ENCODE measurements at regions not wholly inside any gene's neighbourhood (a gene's known extent, or its start where the extent isn't known, plus 50 kb on each side); places are given as distances from the start of the nearest gene placed in this dataset.

DNA sequence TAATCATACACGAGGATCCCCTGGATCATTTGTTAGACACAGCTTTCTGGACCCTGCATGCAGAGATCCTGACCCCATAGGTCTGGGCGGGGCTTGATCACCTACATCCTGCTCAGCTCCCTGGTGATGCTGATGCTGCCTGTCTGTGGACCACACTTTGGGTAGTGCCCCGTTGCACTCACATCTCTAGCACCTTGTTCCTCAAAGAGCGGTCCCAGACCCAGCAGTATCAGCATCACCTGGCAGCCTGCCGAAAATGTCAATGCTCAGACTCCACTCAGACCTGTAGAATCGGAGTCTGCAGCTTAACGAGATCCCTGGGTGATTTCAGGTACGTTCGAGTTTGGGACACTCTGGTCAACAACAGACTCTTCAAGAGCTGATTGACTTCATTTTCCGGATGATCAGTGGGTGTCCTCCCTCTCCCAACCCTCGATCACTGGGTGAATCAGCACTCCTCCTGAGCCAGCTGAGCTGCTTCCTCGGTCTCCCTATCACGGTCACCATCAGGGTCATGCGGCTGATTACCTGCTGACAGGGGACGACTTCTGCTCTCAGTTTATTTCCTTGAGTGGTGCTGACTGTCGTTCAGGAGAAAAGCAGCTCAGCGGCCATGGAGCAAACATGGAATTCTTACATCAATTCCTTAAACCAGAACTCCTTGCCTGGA lies 150.6 kb upstream of the RAB12 start:
- no peak for DNase-seq

DNA sequence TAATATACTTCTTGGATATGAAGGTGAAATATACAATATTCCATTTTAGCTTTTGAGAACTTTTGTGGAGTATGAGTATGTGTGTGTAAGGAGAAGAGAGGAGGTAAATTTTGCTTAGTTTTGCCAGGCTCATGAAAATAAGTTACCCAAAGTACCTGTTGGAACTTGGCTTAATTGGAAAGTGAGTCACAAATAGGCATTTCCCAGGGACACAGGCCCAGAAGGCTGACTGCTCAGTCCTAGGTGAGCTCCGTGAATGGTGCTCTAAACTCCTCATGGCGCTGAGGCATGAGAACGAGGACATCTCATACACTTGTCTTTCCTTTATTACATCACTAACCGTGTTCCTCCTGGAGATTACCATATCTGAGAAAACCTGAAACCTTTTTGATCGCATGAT lies 148.5 kb upstream of the RAB12 start:
- DNase-seq: no peak

DNA sequence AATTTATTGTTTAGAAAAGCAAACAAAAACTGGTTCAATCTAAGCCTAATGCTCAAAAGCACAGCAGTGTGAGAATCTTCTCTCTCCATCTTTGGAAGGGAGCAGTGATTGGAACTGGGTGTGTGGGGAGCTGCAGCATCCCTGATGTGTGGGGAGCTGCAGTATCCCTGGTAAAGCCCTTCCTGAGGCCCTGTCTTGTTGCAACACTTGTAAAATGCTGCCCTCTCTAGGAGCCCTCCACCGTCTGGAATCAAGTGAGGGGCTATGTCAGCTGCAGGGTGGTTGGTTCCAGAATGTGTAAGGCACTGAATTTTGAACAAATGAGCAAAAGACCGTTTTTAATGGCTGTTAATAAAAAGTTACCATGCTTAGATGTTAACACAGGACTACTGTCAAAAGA lies 147.7 kb upstream of the RAB12 start:
- no peak for DNase-seq

DNA sequence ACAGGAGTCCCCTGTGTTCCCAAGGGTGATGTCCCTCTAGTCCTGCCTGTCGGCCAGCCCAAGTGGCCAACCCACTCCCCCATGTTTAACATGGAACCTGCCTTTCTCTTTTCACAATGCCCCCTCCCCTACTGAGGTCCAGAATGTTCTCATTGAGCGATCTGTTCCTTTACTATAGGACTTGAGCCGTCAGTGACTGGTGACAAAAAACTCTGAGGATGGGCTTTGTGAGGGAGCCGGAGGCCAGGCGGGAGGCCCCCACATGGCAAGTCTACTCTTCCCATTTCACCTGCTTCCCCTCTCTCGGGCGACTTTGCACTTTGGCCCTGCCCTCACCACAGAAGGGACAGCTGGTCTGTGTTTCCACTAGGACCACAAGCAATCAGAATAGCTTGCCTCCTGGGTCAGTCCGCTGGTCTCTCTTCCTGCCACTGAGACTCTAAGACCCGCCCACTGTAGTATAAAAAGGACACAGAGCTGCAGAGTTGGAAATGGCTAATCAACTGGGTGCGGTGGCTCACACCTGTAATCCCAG lies 146.5 kb upstream of the RAB12 start:
- no peak for DNase-seq

DNA sequence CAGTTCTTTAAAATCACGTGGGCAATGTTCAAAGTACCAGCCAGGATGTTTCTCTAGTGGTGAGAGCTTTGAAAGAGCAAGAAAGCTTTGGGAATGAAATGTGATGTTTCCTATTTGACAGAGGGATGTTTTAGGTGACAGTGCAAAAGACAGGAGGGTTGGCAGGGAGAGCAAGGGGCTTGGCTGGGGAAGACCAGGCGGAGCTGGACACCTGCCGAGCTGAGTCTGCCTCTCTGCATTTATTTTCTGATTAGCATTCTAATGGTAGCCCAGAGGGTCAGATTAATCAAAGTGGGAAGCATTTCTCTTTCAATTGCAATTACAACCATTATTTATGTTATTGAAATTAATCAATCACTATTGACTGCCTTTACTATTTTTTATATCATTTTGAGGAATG lies 145.4 kb upstream of the RAB12 start:
- no peak for DNase-seq

DNA sequence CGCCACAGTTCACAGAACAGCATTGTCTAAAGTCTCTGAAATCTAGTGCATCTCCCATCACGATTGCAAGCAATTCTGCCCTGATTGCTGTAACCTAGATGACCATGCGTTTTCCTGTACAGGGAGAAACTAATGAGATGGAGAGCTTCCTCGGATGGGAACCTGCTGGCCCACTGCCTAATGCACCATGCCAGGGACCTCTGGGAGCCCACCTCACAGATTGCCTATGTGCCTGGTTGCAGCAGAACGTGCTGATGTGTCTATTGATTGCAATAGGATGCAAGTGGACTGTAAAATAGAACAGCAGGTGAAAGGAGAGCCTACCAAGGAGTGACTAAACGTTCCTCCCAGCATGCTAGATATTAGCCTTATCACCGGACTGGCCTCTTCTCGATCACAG lies 141.0 kb upstream of the RAB12 start:
- no peak for DNase-seq

DNA sequence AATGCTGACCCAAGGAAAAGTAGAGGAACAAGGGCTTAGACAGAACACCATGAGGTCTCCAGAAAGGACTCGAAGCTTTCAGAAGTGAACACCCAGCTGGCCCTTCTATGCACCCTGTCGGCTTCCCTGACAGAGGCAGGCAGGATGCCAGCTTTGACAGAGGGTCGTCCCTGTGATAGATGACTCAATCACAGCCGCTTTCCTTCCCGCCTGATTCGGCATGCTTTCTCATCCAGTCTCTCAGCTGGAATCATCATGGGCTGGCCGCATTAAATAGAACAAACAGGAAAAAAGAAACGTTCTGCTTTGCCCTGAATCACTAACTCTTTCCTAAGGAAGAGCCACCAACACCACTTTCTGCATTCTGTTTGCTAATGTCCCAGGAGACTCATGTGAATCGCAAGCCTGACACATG lies 140.3 kb upstream of the RAB12 start:
- DNase-seq: no peak

DNA sequence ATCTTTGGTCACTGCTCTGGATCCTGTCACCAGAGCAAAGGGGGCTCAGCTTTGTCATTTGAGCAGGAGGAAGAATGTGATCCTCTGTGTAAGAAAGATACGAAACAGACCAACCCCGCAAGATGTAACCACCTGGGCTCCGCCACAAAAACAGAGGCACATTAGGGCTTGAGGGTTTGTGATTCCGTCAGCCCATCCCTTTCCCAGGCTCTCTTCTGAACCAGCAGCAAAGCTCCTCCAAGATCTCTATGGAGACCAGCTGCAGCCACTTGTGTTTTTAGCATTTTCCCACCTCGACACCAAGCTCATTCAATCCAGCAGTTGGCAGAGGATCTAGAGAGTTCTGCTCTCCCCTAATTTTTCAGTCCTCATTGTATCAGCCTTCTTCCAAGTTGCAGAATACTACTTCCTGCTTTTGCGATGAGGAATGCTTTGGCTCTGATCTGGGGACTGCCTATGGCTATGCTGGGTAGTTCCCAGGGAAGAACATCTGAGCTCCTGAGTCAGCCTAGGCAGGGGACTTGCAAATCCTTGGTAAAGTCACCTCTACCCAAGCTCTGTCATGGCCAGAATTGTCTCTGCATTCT lies 139.6 kb upstream of the RAB12 start:
- no peak for DNase-seq

DNA sequence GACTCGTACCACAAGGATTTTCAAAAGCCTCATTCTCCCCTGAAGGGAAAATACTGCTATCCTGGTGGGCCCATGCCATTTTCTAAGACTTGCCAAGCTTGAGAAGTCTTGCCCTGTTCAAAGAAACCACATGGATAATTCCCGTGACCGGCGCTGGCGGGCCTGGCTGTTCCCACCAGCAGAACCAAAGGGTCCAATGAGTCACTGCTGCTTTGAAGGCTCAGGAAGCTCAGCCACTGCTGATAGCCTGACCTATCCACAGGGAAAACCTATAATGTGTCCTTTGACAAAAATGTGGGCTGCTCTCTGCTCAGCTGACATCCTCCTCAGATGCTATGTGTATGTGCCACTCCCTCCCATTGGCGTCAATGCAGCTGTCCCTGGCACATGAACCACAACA lies 137.9 kb upstream of the RAB12 start:
- DNase-seq: no peak

DNA sequence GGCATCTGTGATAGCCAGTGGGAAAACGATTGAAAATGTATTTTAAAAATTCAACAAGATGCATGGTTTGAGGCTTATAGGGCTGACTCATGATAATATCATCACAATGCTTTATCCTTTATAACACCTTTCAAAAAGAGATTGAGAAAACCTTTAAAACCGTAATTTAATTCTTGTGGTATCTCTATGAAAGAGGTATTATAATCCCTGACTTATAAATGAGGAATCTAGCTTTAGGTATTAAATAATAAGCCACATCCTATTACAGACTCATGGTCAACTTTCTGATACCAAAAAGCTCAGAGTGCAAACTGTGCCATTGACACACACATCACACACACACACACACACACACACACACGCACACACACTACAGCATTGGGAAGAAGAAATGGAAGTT lies 134.6 kb upstream of the RAB12 start:
- no peak for DNase-seq

DNA sequence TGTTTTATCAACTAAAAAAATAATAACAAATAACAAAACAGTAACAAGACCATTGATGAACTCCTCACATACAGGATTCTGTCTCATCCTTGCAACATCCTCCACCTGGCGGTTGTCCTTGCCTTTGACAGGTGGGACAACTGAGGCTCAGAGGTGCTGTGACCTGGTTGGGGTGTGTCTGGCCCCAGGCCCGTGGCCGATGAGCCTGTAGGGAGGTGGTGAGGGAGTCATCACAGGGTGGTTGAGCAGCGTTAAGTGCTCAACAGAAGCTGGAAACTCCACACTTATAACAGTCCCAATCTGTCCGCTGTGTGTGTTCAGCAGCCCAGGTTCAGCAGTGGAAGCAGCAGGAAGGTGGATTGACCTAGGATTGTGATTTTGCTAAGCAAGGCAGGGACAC lies 131.6 kb upstream of the RAB12 start:
- DNase-seq: no peak

DNA sequence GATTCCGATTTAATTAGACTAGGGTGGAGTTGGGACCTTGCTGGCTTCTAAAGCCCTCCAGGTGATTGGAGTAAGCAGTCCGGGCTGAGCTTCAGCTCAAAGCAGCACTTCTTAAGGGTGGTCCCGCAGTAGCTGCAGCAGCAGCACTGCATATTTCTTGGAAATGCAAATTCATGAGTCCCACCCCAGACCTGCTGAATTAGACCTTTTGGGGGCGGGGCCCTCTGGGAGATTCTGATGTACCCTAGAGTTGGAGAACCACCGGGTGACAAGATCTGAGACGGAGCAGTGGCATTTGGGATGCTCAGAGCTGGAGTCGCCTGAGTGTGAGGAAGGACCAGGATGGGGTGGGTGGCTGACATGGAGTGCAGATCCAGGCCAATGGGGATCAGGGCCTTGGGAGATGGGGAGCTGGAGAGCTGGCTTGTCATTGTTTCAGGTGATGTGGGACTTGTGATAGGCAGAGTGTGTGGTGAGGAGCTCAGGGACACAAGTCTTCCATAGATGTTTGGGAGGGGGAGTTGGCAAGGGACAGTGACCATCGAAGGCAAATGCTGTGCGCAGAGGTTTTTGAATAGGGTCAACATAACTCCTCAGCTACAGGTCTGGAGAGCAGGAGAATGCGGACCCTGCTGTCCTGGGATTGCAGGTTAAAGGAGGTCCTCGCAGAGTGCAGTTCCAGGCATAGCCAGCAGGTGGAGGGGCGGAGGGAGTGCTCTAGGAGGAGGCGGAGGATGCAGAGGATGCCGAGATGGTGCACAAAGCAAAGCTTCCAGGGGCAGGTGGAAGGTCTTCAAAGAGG lies 130.9 kb upstream of the RAB12 start:
- DNase-seq: peak; percentile 43

DNA sequence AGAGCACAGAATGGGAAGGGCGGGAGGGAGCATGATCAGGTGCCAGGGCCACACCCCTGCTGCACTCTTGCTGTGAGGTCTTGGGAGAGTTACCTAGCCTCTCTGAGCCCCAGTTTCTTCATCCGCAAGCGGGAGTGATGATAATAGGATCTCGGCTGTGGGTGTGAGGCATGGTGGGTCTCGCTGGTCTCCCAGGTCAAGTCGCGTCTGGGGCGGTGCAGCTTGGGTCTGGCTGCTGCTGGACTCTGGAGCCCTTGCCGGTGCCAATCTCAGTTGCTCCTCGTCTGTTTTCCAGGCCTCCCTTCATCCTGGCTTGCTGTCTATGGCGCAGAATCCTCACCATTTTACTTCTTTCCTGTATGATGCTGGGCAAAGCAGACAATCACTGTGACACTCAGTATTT lies 130.3 kb upstream of the RAB12 start:
- DNase-seq: no peak

DNA sequence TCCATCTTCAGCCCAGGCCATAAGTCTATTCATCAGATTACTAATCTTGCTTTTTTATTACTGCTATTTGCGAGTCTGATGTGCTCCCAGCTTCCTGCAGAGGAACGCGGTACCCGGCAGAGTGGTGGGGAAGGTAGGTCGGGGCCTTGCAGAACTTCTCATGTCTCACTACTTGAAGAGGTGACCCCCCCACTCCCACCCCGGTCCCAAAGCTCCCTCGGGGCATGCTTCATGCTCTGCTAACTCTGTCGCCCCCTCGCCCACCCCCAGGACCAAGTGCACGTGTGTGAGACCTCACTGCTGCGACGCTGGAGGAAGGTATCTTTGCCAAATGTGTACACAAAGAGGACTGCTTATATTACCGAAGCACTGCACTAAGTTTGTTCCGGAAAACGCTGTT lies 129.4 kb upstream of the RAB12 start:
- no peak for DNase-seq

DNA sequence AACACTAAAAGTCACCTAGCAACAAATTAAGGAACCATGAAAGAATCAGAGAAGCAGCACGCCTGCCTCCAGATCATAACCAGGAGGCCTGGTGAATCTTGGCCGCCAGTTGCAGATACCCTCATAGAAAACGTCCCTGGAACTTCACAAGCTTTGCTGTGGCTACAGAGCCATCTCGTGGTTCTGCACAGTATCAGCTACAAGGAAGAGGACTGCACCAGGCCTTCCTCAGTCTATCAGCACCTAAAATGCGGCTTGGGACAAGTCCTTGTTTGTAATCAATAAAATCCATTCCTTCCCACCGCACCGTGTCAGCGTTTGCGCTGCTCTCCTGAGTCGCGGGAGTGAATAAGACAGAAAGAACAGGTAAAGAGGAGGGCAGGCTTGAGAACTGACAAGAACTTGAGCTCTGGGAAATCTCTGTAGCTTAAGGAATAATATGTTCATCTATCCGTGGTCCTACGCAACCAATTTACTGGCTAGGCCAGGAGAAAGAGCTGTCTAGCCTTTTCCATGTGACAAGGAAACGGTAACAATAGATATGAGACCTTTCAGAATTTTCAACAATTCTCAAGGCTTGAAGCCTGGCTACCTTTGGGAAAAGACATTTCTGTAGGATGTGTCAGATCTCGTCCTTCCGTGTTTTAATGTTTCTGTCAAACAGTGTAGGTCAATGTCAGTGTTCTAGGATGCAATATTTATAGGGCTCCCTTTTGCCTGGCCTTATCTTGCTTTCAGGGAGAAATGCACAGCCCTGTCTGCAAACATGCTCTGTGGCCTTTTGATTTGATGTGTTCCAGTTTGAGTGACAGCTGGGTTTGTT lies 128.5 kb upstream of the RAB12 start:
- no peak for DNase-seq

DNA sequence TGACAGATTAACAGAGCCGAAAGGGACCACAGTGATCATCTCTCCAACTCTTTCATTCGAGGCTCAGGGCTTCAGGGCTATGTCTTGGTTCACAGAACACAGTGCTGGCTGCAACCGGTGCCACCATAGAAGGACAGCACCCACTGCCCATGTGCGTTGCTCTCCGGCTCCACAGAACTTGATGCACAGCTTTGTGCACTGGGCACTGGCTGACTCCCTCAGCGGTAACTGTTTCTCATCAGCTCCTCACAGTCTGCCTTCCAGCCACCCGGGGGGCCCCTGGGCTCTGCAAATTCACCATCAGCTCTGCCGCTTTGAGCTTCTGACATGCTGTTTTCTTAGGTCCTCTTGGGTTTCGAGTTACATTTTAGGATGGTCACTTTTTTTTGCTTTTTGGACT lies 124.3 kb upstream of the RAB12 start:
- DNase-seq: no peak

DNA sequence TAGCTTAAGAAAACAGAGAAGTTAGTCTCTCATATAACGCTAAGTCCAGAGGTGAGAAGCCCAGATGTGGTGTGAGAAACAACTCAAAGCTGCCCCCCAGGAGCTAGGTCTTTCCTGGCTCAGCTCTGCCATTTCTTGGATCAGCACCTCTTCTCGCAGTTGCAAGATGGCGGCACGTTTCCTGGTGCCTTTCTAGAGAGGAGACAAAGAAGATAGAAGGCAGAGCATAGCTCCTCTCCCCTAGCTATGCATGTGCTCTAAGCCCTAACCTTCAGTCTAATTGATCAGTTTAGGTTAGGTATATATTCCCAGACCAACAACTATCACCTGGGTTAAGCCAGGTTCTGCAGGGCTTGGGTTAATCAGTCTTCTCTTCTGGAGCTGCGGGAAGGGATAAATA lies 119.5 kb upstream of the RAB12 start:
- DNase-seq: no peak

DNA sequence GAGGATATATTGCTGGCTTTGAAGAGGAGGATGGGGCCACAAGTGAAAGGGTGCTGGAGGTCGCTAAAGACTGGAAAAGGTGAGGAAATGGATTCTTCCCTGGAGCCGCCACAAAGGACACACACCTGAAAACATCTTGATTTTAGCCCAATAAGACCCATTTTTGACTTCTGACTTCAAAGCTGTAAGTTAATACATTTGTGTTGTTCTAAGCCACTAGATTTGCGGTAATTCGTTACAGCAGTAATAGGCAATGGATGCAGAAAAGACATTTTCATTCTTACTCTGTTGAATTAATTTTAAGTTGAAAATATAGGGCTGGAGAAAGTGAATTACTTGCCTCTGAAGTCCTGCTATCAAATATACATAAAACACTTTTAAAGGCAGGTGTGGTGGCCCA lies 117.7 kb upstream of the RAB12 start:
- no peak for DNase-seq

DNA sequence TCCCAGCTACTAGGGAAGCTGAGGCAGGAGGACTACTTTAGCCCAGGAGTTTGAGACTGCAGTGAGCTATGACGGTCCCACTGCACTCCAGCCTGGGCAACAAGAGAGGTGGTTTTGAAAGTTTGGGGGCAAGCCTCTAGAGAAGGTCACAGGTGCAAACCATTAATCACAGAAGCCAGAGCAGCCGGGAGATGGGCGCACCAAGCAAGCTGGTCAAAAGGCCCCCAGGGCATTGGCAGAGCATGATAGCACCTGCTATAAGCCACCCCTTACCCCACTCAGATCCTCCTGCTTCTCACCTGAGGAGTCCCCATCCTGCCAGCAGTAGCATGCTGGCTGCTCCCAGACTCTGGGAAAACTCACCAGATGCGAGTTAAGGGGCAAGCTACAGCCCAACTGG lies 116.1 kb upstream of the RAB12 start:
- DNase-seq: no peak

DNA sequence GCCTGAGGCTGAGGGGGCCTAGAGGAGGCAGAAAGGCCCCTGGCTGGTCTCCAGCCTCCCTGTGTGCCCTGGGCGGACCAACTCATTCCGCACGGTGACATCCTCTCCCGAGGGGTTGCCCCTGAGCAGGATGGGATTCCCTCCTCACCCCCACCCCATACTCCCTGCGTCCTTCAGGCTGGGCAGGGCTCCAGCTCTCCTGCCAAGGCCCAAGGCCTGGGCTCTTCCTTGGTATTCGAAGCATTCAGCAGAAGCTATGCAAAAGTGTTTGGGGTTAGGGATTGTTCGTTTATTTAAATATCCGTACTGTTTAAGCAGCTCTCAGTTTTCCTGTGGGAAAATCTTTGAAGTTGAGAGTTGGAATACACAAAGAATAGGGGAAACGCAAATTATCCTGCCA lies 113.1 kb upstream of the RAB12 start:
- DNase-seq: no peak

DNA sequence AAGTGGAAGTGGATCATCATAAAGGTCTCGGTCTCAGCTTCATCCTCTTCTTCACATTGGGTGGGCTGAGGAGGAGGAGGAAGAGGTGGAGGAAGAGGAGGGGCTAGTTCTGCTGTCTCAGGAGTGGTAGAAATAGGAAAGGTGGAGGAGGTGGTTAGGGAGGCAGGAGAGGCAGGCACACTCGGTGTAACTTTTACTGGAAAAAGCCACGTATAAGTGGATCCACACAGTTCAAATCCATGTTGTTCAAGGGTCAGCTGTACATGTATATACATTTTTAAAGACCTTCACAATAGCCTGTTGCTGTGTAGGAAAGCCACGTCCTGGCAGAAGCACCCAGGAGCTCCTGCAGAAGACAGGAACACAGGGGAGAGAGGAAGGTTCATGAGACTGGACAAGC lies 110.3 kb upstream of the RAB12 start:
- DNase-seq: no peak

DNA sequence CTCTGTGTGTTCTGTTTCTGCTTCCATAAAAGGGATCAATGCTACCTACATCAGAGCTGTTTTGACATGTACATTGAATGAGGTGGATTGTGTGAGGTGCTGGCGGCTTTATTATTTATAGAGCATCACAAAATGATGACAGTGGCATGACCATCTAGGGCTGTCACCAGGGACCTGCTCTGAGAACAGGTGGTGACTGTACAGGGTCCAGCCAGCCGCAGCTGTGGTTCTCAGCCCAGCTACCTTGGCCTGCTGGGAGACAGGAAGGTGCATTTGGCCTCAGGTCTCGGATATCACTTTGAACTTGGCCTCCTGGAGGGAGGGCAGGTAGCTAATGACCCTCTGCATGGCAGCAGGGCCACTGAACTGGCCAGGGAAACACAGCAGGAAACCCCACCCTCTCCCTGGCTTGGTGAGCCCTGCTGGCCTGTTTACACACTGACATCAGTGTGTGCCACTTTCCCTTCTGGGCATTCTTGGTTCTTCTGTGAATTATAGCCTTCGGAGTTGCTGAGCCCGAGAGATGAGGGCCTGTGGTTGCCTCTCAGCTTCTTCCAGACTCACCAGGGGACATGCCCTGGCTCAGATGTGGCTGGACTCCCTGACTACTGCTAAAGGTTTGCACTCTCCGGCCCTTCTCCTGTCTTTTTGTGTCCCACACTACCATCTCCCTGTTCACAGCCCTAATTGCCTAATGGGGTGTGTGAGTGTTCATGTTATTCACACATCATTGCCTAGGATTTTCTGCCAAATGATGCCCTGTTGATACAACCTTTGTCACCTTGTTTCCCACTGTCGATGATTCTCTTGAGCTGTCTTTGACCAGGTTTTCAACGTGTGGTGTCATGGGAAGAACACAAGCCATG lies 109.2 kb upstream of the RAB12 start:
- no peak for DNase-seq

Data from activated naive CD4-positive, alpha-beta T cell treated with Interleukin-2 at 50 U/mL for 16 hours (primary cell).